ENCODE measurements at regions not wholly inside any gene's neighbourhood (a gene's known extent, or its start where the extent isn't known, plus 50 kb on each side); places are given as distances from the start of the nearest gene placed in this dataset.

GRCh38 chr4:53908661-53909078 is 155.7 kb downstream of the CHIC2 start (continued):
- TF ChIP-seq HMG20B (CRISPR knock-in tag; conservative IDR thresholded peaks at IDR 0.05) (no peak; the same call in 1 of the 2 replicates), PREB (CRISPR knock-in tag; IDR thresholded peaks at IDR 0.05) (no peak), LCORL (IDR thresholded peaks at IDR 0.05) (no peak), LCORL (CRISPR knock-in tag; IDR thresholded peaks at IDR 0.05) (peak; percentile 69; the same call in 1 of the 2 replicates), ZNF503 (CRISPR knock-in tag; IDR thresholded peaks at IDR 0.05) (no peak), CREB1 (IDR thresholded peaks at IDR 0.05) (no peak), CREB1 (CRISPR knock-in tag; IDR thresholded peaks at IDR 0.05) (no peak), KAT8 (CRISPR knock-in tag; IDR thresholded peaks at IDR 0.05) (0 out of 2 replicates have a peak, but pooled peaks have one; percentile 31), ZNF331 (CRISPR knock-in tag; IDR thresholded peaks at IDR 0.05) (peak; percentile 76; the same call in 1 of the 2 replicates), ZFP82 (CRISPR knock-in tag; IDR thresholded peaks at IDR 0.05; ENCODE audit: borderline replicate concordance) (no peak), CBFB (CRISPR knock-in tag; IDR thresholded peaks at IDR 0.05) (no peak), ZNF781 (CRISPR knock-in tag; IDR thresholded peaks at IDR 0.05; ENCODE audit: borderline replicate concordance, not compliant biosample characterization) (no peak), ZSCAN29 (CRISPR knock-in tag; conservative IDR thresholded peaks at IDR 0.05) (no peak), MED1 (CRISPR knock-in tag; IDR thresholded peaks at IDR 0.05) (peak; percentile 53; the same call in 1 of the 2 replicates), ZNF644 (CRISPR knock-in tag; IDR thresholded peaks at IDR 0.05; ENCODE audit: low read depth) (0 out of 2 replicates have a peak, but pooled peaks have one; percentile 21), TSC22D2 (CRISPR knock-in tag; IDR thresholded peaks at IDR 0.05; ENCODE audit: borderline replicate concordance) (no peak), RAD51 (IDR thresholded peaks at IDR 0.05; ENCODE audit: borderline replicate concordance) (no peak), MLX (CRISPR knock-in tag; IDR thresholded peaks at IDR 0.05) (peak; percentile 90), ELK4 (CRISPR knock-in tag; IDR thresholded peaks at IDR 0.05; ENCODE audit: borderline replicate concordance) (no peak), AHDC1 (CRISPR knock-in tag; IDR thresholded peaks at IDR 0.05; ENCODE audit: borderline replicate concordance) (peak; percentile 23; the same call in 1 of the 2 replicates), GZF1 (CRISPR knock-in tag; IDR thresholded peaks at IDR 0.05) (peak; percentile 96)
